CD4-positive, alpha-beta T cell treated with Interleukin-1 beta for 1 hour (primary cell): ENCODE measurements at regions not wholly inside any gene's neighbourhood (a gene's known extent, or its start where the extent isn't known, plus 50 kb on each side); places are given as distances from the start of the nearest gene placed in this dataset.
"Not testable (repeated sequence)": the region's sequence is repeated elsewhere in the genome, so short reads cannot be mapped to it uniquely, and the experiment has no call there.

Experiments used
- DNase-seq, 2 donors: peaks; one replicate each; pipeline ENCODE4 v3.0.0-alpha.2; 2020 to 2022

DNA sequence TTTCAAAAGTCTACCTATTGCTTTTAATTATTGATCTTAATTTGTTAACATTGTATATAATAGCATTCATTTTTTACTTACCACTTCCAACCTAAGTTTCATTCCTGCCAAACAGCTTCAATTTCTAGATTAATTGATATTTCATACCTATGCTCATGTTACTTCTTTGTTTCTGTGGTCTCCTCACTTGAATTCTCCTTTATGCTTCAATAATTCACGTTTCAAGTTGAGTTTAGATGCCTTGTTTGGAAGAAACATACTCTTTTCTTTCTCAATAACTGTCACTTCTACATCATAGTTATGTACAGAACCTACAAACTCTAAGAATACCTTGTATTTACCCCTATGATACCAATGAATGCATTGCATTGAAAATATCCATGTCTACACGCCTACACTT, 862.2 kb upstream of the LRATD1 start:
- DNase-seq: no peak

DNA sequence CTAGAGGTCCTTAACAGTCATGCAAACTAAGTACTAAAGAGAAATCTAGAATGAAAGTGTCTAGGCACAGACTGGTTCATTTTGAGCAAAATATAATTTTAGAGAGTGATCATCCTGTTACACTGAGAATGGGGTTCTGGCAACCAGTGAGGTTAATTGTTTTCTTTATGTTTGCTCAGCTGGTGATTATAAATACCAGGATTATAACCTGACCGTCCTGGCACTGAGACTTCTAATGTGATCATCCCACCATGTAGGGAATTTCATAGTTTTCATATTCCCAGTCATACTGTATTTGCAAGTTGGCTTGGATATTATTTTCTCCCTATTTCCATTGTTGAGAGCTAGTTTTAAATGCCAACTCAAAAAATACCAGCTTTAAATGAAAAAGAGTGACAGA, 852.5 kb upstream of the LRATD1 start:
- no peak for DNase-seq

DNA sequence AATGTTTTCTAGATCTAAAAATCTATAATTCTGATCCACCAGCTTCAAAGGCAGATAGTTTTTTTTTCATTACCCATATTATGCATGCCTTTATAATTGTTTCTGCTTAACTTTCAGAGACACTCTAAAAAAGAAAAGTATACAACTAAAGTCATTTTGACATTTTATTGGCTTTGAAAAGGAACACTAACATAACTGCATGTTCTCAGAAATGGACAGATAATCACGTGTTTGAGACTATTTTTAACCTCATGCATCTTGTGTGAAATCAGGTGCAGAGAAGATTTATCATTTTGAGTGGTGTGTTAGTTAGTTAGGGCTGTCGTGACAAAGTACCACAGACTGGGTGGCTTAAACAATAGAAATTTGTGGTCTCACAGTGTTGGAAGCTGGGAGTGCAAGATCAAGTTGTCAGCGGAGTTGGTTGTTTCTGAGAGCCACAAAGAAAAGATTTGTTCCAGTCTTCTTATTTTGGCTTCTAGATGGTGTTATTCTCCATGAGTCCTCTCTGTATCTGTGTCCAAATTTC, 841.4 kb upstream of the LRATD1 start:
- no peak for DNase-seq

DNA sequence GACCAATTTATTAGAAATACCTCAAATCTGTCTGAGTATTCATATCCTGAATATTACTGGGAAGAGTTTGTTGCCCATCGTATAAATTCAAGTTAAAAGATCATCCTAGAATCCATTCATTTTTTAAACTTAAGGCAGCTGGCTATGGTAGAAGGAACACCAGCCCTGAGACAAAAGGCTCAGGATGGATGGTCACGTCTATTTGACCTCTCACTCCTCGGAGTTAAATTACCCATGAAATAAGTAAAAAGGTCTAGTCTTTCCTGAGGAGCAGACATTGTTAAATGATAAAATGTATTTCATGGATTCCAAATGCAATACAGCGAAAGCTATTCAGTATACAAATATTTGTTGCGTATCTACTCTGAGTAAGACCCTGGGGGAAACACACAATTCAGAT, 826.0 kb upstream of the LRATD1 start:
- no peak for DNase-seq

DNA sequence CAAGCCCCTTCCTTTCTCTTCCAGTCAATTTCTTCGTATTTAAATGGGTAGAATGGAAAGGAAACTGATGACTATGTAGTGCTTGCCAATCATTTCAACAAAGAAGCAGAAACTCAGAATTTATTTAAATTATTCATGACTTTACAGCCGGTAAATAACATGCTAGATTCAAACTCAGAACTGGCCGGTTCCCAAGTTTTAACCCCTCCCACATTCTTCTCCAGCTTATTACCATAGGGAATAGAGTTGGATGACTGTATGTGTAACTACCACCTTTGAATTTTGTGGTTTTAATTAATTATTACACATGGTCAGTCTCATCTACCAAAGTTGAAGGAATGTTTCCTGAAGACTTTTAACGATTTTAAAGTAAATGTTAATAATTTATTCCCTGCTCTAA, 819.3 kb upstream of the LRATD1 start:
- no peak for DNase-seq

DNA sequence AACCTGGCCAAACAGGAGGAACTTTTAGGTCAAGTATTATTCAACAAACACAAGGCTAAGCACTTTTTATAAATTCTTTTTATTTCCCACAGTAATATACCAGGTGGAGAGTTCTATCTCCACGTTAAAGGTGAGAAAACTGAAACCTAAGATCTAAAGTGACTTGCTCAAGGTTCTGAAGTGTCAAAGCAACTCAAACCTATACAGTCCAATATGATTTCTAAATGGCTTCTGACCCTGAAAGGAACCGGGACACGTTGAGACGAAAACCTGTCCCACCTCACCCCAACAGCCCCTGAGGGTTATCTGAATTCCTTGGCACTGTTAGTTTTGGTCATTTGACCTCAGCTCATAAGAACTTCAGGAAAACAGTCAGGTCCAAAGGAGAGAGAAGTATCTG, 814.5 kb upstream of the LRATD1 start:
- no peak for DNase-seq

- no peak for DNase-seq
Measured at GRCh38 chr2:13819896-13820295, 812.6 kb upstream of the LRATD1 start.

GRCh38 chr2:13821255-13821880, 811.1 kb upstream of the LRATD1 start:
- no peak for DNase-seq

GRCh38 chr2:13822365-13822764, 810.2 kb upstream of the LRATD1 start:
- no peak for DNase-seq

DNA sequence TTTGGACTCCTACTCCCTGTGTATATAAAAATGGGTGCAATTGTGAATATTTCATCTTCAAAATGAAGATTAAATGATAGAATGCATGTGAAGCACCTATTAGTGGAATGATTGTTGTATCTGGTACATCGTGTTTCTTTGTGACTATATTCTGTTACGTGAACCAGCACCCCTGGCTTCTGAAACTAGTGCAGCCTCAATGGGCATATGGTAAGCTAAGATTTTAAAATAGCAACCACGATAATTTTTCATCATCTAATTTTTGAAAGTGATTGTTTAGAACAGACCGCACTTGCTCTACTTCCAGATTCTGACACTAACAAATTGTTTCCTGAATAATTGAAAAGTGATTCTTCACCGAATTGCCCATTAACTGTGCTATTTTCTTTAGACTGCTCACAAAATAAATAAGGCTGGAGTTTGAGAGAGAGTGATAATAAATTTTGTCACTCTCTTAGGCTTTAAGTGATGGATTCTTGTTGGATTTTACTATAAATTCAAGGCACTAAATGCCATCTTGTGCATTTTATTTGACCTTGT, 806.1 kb upstream of the LRATD1 start:
- DNase-seq: no peak

GRCh38 chr2:13858626-13859025, 773.9 kb upstream of the LRATD1 start:
- DNase-seq: no peak

DNA sequence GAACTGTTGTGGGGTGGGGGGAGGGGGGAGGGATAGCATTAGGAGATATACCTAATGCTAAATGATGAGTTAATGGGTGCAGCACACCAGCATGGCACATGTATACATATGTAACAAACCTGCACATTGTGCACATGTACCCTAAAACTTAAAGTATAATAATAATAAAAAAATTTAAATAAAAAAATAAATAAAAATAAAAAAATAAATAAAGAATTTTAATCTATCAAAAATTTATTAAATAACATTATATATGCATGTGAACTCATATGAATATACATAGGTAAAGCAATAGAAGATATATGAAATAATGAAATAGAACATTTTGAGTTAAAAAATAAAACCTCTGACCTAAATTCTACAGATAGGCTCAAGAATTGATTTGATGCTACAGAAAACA, 764.2 kb upstream of the LRATD1 start:
- not testable (repeated sequence) for DNase-seq

DNA sequence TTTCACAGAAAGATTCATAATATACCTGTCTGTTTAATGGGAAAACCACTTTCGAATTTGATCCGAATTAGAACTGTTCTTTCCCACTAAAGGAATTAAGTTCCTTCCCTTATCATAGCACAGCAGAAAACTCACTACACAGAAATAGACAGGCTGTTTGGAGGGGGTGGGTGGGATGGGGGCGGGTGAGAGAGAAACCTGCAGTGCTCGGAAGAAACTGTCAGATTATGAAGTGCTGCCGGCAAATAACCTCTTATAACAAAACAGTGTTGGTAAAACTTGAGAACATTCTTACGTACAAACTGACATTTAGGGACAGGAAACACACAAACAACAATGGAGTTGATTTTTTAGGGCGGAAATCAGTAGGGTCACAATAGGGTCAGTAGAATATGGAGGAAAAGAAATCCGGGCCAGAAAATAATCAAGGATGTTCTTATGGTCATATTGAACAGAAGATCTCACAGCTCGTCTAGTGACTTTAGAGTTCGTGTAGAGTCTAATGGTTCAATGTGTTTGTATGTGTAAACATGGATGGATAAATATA, 756.0 kb upstream of the LRATD1 start:
- DNase-seq: no peak

- DNase-seq: no peak
Measured at GRCh38 chr2:13877571-13877970, 754.9 kb upstream of the LRATD1 start.

GRCh38 chr2:13884291-13884976, 748.1 kb upstream of the LRATD1 start:
- no peak for DNase-seq

DNA sequence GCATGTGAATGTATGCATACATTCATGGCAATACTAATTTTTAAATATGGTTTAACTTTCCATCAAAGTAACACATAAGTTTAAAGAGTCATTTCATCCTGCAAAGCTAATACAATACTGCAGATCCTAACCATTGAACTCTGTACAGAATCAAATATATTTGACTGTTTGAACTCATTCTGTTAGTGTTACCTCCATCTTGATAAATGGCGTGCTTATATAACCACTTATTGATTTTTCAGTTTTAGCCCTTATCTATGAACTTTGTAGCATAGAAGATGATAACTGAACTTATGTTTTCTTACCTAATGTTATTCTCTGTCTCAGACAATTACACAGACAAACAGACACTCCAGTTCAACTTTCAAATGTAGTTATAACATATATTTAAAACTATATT, 731.0 kb upstream of the LRATD1 start:
- DNase-seq: no peak

- no peak for DNase-seq
Measured at GRCh38 chr2:13905831-13906230, 726.7 kb upstream of the LRATD1 start.

DNA sequence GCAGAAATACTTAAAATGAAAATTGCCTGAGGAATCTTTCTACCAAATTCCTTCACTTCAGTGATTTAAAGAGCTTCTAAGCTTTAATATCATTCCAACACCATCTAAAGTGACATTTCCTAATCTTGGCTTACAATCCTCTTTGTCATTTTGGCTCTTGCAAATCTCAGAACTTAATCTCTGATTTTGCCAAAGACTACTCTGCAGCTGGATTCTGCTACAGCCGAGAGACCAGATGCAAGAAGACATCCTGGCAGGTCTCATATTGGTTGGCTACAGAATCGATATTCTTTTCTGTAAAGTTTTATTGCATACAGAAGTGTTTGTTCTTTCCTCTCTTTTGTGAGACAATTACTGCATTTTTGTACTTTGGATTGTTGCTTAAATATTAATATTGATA, 716.5 kb upstream of the LRATD1 start:
- no peak for DNase-seq

GRCh38 chr2:13917958-13918357, 714.6 kb upstream of the LRATD1 start:
- DNase-seq: no peak

DNA sequence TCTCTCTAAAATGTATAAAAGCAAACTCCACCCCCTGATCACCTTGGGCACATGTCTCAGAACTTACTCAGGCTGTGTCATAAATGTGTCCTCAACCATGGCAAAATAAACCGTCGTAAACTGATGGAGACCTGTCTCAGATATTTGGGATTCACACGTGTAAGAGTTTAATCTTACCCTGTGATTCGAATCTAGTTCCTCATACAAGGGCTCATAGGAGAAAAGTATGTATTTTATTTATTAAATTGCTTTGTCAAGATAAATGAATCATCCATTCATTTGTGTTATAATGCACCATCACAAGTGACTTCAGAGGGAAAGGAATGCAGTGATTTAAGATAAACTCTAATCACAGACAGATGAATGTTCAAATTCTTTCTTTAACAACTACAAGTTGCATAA, 712.5 kb upstream of the LRATD1 start:
- DNase-seq: no peak

DNA sequence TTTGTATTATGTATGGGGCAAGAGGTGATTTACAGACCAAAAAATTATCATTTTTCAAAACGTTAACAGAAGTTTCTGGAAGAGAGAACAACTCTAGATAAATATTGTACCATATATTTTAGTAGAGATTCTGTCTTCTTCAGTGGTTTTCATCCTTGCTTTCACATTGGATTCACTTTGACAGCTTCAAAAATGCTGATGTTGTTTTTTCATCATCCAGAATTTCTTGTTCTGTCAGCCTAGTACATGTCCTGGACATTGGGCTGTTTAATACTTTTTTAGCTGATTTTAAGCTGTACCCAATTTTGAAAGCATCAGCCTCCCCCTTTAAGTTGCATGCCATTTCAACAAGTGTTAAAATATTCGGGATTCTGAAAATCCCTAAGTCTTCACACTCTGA, 711.3 kb upstream of the LRATD1 start:
- no peak for DNase-seq

GRCh38 chr2:13923823-13924222, 708.7 kb upstream of the LRATD1 start:
- no peak for DNase-seq

DNA sequence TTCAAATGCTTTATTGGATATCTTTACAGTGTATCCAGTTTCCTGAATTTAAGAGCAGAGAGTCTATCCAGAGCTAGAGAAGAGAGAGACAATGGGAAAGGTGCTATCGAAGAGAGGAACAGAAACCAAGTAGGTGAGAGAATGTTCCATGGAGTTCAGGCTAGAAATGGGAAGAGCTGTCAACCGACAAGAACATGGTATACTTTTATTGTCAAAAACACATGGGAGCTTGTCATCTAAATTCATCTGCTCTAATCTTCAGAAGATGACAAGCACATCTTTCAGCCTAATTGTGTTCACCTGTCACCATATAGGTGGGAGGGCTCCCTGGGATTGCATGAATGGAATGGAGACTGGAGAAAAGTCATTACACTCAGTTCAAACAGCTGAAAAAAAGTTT, 690.4 kb upstream of the LRATD1 start:
- DNase-seq: no peak

DNA sequence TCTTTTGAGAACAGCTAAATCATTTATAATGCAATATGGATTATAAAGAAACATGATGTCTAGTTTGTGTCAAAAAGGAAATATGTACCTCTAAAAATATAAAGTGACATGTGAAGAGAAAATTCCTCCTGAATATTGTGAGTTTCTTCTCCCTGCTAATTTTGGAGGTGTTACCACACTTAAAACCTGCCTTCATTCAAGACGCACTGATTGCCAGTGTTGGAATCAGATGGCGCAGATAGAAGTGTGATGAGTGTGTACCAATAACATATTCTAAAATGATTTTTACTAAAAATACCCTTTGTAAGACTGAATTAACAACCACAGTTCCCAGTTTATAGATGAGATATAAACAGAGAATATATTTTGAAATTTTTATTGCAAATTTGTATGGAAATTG, 681.8 kb upstream of the LRATD1 start:
- no peak for DNase-seq
